GM19023 (cell line): ENCODE measurements at regions not wholly inside any gene's neighbourhood (a gene's known extent, or its start where the extent isn't known, plus 50 kb on each side); places are given as distances from the start of the nearest gene placed in this dataset.
A peak's percentile ranks its signal among the peaks of the same experiment; 100 is the strongest.

Source experiments
- ATAC-seq: cut with Tn5 transposase; IDR thresholded peaks from one replicate; pipeline ENCODE4 v1.9.1; 2021; ENCODE audit warnings: mild to moderate bottlenecking, moderate library complexity; ENCODE audit not compliant: unreplicated experiment

DNA sequence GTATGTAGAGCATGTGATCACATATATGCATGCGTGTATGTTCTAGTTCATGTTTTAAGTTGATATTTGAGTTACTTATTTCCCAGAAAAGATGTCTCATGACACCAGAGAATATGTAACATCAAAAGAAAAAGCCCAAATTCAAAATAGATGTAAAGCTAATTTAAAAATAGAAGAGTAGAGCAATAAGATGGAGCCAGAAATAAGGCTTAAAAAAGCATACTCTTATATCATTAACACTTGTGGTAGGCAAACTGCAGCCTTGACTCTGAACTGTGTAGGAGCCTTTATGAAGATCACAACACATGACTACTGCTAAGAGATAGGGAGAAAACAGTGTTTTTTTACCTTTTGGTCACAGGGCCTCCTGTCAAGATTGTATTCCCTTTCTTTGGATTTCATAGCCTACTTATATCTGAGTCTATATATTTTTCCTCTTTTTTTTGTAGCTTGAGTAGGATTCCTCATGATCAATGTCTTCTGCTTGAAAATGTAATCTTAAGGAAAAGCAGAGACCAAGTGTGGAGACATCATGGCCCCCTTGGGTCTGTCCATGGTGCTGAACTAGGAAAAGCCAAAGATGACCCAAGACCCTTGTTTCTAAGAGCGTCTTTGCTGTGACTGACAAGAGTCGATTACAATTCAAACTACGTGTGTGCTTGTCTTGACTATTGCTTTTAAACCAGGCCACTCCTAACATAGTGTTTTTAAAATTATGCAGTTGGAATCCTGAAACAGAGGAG lies 390.4 kb downstream of the SHISA9 start:
- ATAC-seq: no peak

DNA sequence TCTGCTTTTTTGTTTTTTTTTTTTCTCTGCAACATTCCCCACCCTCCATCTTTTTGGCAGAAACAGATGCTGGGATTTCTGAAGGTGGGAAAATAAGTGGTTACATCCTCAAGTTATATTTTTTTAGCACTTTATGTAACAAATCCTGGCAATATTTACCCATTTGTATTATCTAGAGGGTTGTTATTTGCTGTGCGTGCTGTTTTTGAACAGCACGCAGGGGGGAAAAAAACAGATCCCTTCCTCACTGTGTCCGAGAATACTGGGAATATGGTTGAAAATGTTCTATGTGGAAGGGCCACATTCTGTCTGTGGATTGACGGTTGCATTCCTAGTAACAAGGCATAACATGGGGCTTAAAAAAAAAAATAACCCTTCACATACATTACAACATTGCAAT lies 394.8 kb downstream of the SHISA9 start:
- ATAC-seq: no peak

DNA sequence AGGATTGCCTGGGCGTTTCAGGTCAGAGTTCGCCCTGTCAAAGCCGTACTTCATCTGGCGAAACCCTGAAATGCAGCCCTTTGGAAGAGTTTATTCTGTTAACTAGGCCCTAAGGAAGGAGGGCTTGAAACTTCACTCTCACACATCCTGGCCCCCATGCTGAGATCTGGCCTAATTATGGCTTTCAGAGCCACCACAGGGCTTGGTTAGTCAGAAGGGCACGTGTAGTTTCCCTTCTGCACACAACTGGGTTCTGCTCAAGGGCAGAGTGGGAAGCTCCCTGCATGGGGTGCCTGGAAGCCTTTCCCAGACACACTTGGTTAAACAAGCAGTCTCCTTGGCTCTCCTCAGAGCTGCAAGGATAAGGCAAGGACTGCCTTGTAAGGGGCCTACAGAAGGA lies 397.3 kb downstream of the SHISA9 start:
- no peak for ATAC-seq

DNA sequence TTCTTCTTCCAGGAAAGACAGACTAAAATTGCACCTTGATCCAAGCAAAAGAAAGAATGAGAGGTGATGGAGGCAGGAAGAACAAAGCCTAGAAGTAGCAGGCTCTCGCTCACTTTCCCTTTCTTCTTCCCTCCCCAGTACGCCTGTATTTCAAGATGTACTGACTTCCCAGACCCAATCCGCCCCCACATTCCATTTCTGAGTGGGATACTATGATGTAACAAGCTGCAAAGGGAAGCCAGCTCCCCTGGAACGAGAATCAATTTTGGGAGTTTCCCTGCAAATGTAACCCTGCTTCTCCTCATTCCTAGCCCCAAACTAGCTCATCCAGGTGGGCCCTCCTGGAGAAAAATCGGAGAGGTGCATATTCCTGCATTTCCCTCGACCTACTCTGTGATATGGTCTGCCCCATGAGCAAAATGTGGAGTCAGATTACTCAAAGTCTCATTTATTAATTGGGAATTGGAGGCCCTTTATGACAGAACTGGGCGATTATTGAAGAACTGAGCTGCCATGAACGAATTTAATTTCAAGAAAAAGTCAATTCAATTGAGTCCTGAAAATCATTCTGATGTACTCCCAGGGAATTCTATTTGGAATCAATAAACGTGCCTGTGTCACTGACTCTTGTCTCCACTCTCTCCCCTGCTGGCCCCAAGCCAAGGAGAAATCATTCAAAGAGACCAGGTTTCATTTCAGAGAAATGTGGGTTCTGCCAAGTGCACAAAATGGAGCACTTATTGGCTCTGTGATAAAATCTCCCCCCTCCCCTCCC lies 398.9 kb downstream of the SHISA9 start:
- no peak for ATAC-seq

DNA sequence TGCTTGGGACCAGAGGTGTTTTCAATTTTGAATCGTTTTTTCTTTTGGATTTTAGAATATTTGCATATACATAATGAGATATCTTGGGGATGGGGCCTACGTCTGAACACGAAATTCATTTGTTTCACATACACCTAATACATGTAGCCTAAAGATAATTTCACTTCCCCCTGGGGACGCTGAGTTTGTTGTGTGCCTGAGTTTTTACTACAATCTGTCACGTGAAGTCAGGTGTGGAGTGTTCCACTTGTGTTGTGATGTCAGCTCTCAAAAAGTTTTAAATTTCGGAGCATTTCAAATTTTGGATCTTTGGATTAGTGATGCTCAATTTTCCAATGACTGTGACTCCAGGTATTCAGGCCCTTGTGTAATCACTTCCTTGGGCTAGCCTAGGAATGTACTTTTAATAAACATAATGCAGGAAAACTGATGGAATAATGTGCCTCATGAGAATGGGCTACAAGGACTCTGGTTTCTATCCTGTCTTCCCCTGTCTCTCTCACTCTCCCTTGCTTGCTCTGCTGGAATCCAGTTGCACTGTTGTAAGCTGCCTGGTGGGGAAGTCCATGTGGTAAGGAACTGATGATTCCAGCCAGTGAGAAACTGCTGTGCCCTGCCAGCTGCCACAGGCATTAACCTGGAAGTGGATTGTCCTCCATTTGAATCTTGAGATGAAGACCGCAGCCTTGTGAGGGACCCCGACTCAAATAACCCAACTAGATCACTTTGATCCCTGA lies 403.8 kb downstream of the SHISA9 start:
- no peak for ATAC-seq

DNA sequence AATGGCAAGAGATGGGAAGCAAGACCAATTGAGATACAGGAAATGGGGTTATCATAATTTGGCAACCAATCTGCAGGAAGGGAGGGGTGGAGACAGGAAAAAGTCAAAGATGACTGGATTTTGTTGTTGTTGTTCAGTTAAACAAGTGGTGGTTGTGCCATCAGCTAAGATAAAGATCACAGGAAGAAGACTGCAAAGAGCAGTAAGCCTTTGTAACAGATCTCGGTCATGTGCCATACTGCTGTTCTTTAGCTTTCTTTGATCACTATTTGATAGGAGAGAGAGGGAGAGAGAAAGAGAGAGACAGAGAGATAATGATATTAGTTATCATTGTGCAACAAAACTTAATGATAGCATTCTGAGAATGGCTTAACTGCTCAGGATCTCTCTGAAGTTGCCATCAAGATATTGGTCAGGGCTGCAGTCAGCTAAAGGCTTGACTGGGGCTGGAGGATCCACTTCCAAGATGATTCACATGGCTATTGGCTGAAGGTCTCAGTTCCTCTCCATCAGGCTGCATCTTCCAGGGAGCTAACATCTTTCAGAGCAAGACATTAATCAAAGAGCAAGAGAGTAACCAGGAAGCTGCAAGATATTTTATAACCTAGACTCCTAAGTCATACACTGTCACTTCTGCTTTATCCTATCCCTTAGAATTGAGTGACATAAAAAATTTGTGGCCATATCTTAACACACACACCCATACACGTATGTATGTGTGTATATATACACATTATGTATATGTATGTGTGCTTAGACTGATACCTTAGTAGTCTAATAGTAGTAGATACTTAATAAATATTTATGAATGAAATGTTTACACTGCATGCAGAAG lies 405.0 kb downstream of the SHISA9 start:
- no peak for ATAC-seq

DNA sequence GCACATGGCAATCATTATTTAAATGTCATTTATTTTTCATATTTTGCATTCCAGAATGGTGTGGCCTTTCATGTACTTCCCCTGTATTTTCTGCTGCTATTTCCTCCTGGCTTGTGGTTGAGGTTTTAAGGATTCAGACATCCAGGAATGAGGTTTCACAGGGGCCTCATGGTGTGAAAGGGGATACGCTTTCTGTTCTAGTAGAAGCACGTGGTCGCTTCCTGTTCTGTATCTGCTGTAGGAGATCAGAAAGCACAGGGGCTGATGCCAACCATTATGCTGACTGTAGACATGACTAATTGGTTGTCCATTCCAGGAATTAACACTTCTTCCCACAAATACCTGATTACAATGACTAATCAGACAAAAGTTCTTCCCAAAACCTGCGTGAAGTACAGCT lies 405.9 kb downstream of the SHISA9 start:
- no peak for ATAC-seq

DNA sequence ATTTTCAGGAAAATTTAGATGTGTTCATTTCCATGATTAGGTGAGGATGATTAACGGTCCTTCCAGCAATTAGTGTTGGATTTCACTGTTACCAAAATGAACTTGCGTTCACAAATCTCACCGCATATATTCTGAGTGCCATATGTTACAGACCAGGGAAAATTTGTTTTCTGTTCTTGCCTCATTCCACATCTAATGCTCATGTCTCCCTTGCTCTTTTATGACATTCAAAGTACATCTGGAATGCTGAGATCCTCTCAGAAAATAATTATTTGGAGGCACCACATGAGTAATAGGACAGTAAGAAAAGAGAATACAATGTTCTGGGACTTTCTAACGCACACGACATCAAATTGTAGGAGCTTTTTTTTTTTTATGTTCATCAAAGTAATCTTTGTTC lies 406.5 kb downstream of the SHISA9 start:
- ATAC-seq: no peak

DNA sequence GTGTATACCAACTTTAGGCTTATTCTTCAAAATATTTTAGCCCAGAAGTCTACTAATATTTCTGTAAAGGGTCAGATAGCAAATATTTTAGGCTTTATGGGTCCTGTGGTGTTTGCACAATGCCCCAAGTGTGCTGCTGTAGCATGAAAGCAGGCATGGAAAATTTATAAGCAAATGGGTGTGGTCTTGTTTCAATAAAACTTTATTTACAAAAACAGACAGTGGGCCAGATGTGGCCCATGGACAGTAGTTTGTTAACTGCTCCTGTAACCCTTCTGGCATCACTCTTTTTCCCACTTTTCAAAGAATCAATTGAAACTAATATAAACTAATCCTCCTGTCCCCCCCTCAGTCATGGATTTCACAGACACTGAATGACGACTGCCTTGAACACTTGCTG lies 410.7 kb downstream of the SHISA9 start:
- no peak for ATAC-seq

DNA sequence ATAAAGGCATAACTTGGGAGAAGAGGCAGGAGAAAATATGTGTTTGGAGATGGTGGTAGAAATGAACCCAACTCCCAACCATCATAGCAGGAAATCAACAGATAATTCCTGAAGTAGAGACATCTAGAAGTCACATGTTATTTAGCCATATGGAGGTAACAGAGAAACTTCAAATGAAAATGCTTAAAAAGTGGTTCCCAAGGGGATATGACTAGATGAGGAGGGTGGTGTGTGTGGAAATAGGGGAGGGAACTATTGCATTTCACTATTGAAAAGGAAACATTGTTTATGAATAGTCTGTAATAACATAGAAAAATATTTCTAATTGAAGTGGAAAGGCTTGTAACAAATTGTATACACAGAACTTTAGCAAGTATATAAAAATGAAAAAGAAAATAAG lies 412.0 kb downstream of the SHISA9 start:
- no peak for ATAC-seq

DNA sequence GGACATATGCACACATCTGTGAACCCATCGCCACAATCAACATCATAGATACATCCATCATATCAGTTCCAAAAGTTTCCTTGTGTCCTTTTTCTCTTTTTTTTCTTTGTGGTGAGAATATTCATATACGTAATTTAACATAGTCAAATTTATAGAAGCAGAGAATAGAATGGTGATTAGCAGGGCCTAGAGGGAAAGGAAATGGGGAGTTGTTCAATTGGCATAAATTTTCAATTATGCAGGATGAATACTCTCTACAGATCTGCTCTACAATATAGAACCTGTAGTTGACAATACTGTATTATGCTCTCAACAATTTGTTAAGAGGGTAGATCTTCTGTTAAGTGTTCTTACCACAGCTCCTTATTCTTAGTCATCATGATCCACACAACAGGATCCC lies 413.2 kb downstream of the SHISA9 start:
- no peak for ATAC-seq

DNA sequence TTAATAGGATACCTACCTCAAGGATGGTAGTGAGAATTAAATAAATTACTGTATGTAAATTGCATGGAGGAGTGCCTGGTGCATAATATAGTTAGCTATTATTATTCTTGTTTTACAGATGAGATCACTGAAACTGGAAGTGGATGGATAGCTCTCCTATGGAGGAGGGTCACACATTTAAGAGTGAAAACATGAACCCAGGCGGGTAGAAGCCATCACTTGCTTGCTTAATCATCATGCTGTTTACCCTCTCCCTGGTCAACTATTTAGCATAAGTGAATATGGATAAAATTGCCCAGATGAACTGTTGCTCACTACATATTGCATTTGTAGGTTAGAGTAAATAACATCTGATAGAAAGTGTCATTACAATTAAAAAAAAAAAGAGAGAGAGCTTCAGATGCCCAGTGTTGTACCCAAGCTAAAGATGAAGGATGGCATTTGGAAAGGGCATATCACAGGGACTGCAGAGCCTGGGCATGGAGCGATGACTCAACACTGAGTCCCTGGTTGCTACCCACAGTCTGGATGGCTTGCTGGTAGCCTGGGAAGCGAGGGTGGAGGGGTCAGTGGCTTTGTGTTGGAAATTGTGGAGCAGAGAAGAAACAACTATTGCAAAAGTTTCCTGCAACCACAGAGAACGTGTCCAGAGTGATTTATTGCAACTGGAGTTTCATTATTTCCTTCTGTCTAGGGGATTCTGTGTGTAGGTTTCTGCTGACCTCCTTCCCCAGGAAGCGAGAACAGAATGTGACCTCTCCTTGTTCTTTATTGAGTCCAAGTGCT lies 414.4 kb downstream of the SHISA9 start:
- ATAC-seq: no peak

DNA sequence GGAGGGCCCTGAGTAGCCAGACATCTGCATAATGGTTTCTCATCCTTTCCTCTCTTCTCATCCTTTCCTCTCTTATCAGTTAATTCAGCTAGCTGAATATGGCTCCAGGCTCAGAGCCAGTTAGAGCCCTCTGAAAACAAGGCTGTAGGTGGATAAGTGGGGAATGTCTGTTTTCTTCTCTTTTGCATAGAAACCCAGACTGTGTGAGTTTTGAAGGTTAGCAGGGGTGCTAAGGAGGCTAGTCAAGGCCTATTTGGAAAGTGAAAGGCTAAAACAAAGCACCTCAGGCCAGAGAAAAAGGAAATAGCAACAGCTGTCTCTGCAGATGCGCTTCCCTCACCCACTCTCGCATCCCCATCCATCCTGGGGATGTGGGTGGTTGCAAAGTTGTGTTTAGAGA lies 420.9 kb downstream of the SHISA9 start:
- peak; percentile 66 for ATAC-seq

DNA sequence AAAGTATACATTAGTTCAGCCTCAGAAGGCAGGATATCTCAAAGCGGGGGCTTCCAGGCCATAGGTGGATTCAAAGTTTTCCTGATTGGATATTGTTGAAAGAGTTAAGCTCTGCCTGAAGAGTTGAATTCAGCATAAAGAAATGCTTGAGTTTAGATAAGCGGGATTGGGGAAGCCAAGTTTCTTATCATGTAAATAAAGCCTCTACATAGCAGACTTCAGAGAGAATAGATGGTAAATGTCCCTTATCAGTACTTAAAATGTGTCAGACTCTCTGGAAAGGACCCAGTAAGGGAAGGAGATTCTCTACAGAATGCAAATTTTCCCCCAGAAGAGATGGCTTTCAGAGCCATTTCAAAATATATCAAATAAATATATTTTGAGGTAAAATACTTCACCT lies 423.5 kb downstream of the SHISA9 start:
- no peak for ATAC-seq

DNA sequence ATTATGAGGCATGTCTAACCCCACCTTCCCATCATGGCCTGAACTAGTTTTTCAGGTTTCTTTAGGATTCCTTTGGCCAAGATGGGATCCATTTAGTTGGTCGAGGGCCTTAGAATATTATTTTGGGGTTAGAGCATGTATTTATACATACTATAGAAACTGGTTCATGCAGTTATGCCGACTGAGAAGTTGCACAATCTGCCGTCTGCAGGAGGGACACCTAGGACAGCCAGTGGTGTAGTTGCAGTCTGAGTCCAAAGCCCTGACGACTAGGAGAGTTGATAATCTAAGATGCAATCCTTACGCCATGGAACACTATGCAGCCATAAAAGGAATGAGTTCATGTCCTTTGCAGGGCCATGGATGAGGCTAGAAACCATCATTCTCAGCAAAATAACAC lies 424.0 kb downstream of the SHISA9 start:
- ATAC-seq: no peak

DNA sequence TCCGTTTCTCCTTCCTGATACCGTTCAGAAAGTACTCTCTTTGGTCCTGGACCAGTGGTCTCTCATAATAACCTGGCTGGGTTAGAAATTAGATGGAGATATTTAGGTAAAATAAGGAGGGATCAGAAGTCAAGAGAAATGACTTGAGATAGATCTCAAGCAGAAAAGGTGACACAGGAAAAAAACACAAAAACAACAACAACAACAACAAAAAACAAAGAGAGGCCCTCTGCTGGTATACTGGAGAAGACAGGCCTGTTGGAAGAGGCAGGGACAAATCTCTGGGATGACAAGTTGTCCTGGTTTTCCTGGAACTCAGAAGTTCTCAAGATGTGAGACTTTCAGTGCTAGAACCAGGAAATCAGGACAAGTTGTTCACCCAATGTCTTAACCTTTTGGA lies 430.5 kb downstream of the SHISA9 start:
- ATAC-seq: no peak

DNA sequence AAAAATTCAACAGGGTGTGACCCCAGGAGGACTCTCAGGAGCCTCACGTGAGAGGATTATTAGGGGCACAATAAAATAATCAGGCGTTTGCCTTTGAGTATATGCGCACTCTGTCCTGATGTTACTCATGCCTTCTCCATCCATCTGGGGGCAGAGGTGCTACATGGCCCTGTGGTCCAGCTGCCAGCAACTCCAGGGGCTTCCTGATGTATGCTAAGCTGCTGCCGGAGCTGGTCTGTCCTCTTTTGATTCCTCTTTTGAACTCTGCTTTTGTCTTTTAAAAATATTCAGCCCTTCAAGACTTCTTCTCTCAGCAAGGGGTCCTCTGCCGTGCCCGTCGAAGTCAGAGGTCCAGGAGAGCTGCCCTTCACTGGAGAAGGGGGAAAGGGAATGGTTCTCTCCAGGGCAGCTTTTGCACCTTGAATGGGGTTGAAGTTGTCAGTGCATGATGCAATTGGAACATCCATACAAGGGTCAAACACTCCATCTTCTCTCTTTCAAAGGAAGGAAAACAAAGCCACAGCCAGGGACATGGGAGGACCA lies 431.4 kb downstream of the SHISA9 start:
- ATAC-seq: no peak

DNA sequence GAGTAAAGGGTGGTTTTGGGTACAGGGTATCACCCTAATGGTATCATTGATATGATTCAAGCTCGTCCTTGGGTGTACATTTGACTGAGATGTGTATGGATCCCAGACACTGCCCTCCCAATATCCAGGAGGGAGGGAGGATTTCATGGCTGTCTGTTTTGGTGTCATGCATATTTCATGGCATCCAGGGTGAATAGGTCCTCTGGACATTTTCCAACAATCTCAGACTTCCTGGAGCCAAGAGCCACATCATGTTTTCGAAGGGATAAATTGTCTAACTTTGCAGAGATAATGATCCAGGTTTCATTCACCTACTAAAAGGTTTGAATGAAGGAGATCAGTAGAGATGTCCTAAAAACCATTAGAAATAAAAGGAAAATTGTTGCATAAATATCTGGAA lies 431.9 kb downstream of the SHISA9 start:
- no peak for ATAC-seq

DNA sequence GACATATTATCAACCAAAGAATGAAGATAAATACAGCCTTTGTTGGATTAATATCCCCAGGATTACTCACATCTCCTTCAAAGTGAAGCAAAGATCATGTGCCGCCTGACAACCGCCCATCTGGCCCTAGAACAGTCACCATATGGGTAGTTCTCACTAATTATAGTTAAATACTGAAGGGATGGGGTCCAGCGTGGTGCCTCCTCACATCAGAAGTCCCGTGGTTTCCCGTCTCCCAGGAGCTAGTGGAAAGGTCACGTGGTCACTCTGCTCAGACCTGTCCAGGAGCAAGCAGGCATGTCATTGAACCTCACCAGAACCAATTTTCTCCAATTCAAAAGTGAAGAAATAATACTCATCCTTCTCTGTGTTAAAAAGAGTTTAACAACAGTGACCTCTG lies 434.5 kb downstream of the SHISA9 start:
- ATAC-seq: no peak

DNA sequence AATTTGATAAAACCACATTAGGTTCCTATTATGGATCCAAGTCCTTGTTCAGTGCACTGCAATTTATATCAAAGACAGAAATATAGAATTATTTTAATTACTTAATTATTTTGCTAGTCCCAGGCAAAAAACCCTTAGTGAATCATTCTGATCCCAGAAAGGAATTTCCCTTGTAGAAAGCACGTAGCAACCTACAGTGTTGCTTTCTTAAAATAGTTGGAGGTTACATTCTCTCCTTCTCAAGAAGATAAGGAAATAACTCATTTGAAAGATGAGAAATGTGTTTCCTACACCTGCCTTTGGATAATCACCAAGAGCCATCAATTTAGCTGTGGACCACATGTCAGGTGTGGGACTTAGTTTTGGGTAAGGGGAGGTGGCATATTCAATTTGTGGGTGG lies 434.9 kb downstream of the SHISA9 start:
- ATAC-seq: no peak
